ENCODE measurements at regions not wholly inside any gene's neighbourhood (a gene's known extent, or its start where the extent isn't known, plus 50 kb on each side); places are given as distances from the start of the nearest gene placed in this dataset.

- ChIA-PET CTCF (ENCODE audit: unreplicated experiment) (no interaction called here), POLR2A (interaction anchor here (0.7 kb wide), 1 partner anchor 58 kb away, joined by 3 read pairs; no protein-coding TSS in a partner anchor)
- H3K4me1 ChIP-seq (ENCODE audit: insufficient read depth, low read length, poor library complexity, severe bottlenecking): no peaks in the 10 kb centered on the region
- no peaks in the 10 kb centered on the region for H4K20me1 ChIP-seq (ENCODE audit: insufficient read depth, low read length)
- no peak overlapping the region for H2AFZ ChIP-seq (ENCODE audit: low read length)
- no TSS peak for BruUV-seq (replicated peaks)
- TF ChIP-seq CTCF (conservative IDR thresholded peaks at IDR 0.05; ENCODE audit: low read length): no peak
- no peak for TF ChIP-seq EZH2phosphoT487 (IDR thresholded peaks at IDR 0.05; ENCODE audit: borderline replicate concordance, low read depth, low read length)
- H3K27ac ChIP-seq (ENCODE audit: low read depth, low read length, poor library complexity, severe bottlenecking): no peak overlapping the region
- H3K36me3 ChIP-seq (ENCODE audit: insufficient read depth, low read length): no peaks in the 10 kb centered on the region
- H3K9me3 ChIP-seq (ENCODE audit: low read length): no peaks in the 10 kb centered on the region
- no peaks in the 10 kb centered on the region for H3K79me2 ChIP-seq (ENCODE audit: insufficient read depth, low read depth, low read length)
- no peak overlapping the region for H3K4me3 ChIP-seq (ENCODE audit: low read depth, low read length, poor library complexity, severe bottlenecking)
- no peak for DNase-seq (ENCODE audit: low spot score)
- intact Hi-C loops (cut with micrococcal nuclease; ENCODE audit: unreplicated experiment): no loop called here
- no peaks in the 10 kb centered on the region for H3K9me2 ChIP-seq (ENCODE audit: insufficient read depth, low read length)
- no peak overlapping the region for H3K4me2 ChIP-seq (ENCODE audit: low read length)
Observed at GRCh38 chr18:54075689-54076088, 148.8 kb downstream of the MBD2 start.

GRCh38 chr18:54069729-54070128, 154.7 kb downstream of the MBD2 start:
- no peaks in the 10 kb centered on the region for H3K36me3 ChIP-seq (ENCODE audit: insufficient read depth, low read length)
- no peak for DNase-seq (ENCODE audit: low spot score)
- no peaks in the 10 kb centered on the region for H3K79me2 ChIP-seq (ENCODE audit: insufficient read depth, low read depth, low read length)
- TF ChIP-seq CTCF (conservative IDR thresholded peaks at IDR 0.05; ENCODE audit: low read length): no peak
- TF ChIP-seq EZH2phosphoT487 (IDR thresholded peaks at IDR 0.05; ENCODE audit: borderline replicate concordance, low read depth, low read length): no peak
- intact Hi-C loops (cut with micrococcal nuclease; ENCODE audit: unreplicated experiment): no loop called here
- H3K4me1 ChIP-seq (ENCODE audit: insufficient read depth, low read length, poor library complexity, severe bottlenecking): no peaks in the 10 kb centered on the region
- H3K4me2 ChIP-seq (ENCODE audit: low read length): no peak overlapping the region
- no peak overlapping the region for H2AFZ ChIP-seq (ENCODE audit: low read length)
- H3K9me2 ChIP-seq (ENCODE audit: insufficient read depth, low read length): no peaks in the 10 kb centered on the region
- no peaks in the 10 kb centered on the region for H4K20me1 ChIP-seq (ENCODE audit: insufficient read depth, low read length)
- H3K27ac ChIP-seq (ENCODE audit: low read depth, low read length, poor library complexity, severe bottlenecking): no peak overlapping the region
- CTCF ChIA-PET (ENCODE audit: unreplicated experiment): no interaction called here
- no TSS peak for BruUV-seq (replicated peaks)
- POLR2A ChIA-PET: no interaction called here
- no peaks in the 10 kb centered on the region for H3K9me3 ChIP-seq (ENCODE audit: low read length)
- H3K4me3 ChIP-seq (ENCODE audit: low read depth, low read length, poor library complexity, severe bottlenecking): no peak overlapping the region

GRCh38 chr18:54060343-54061005, 164.0 kb downstream of the MBD2 start:
- CTCF ChIA-PET (ENCODE audit: unreplicated experiment): no interaction called here
- no peak overlapping the region for H3K4me2 ChIP-seq (ENCODE audit: low read length)
- H3K36me3 ChIP-seq (ENCODE audit: insufficient read depth, low read length): no peaks in the 10 kb centered on the region
- TF ChIP-seq CTCF (conservative IDR thresholded peaks at IDR 0.05; ENCODE audit: low read length): no peak
- BruUV-seq (replicated peaks): no TSS peak
- no peaks in the 10 kb centered on the region for H4K20me1 ChIP-seq (ENCODE audit: insufficient read depth, low read length)
- POLR2A ChIA-PET: no interaction called here
- H3K79me2 ChIP-seq (ENCODE audit: insufficient read depth, low read depth, low read length): no peaks in the 10 kb centered on the region
- H3K27ac ChIP-seq (ENCODE audit: low read depth, low read length, poor library complexity, severe bottlenecking): no peak overlapping the region
- H3K4me1 ChIP-seq (ENCODE audit: insufficient read depth, low read length, poor library complexity, severe bottlenecking): no peaks in the 10 kb centered on the region
- no peaks in the 10 kb centered on the region for H3K9me3 ChIP-seq (ENCODE audit: low read length)
- intact Hi-C loops (cut with micrococcal nuclease; ENCODE audit: unreplicated experiment): no loop called here
- H3K4me3 ChIP-seq (ENCODE audit: low read depth, low read length, poor library complexity, severe bottlenecking): no peak overlapping the region
- H2AFZ ChIP-seq (ENCODE audit: low read length): no peak overlapping the region
- H3K9me2 ChIP-seq (ENCODE audit: insufficient read depth, low read length): no peaks in the 10 kb centered on the region
- no peak for DNase-seq (ENCODE audit: low spot score)
